A673 (cell line): ENCODE measurements at regions not wholly inside any gene's neighbourhood (a gene's known extent, or its start where the extent isn't known, plus 50 kb on each side); places are given as distances from the start of the nearest gene placed in this dataset.

Experiments used
- BruUV-seq: library from RNA; stranded (reverse); fragments of 400-500 nt; replicated peaks from 2 replicates; lab custom pipeline; 2021; lab: Mats Ljungman, UMichigan
- CTCF ChIA-PET: fragments of 300-600 bp; sonication (Branson Sonifier 250); formaldehyde crosslinking; loops from one replicate; lab custom pipeline; 2022; ENCODE audit warnings: antibody characterized with exemption; lab: Charles Lee
- POLR2A ChIA-PET: fragments of 300-600 bp; sonication (Branson Sonifier 250); formaldehyde crosslinking; loops from one replicate; lab custom pipeline; 2022; ENCODE audit warnings: antibody characterized with exemption; ENCODE audit not compliant: low non-redundant PET; lab: Charles Lee
- DNase-seq: peaks from one replicate; pipeline ENCODE4 v3.0.0-alpha.2; 2015; ENCODE audit warnings: low spot score
- H3K27ac ChIP-seq: fragments of 200-600 bp; sonication (generic); 2 replicates; pipeline ENCODE4 v1.5.1; 2016; ENCODE audit warnings: mixed run types, low read depth, mild to moderate bottlenecking, mixed read lengths, antibody characterized with exemption, low read length; ENCODE audit not compliant: poor library complexity, severe bottlenecking
- H3K27me3 ChIP-seq: fragments of 200-600 bp; sonication (generic); replicated peaks from 2 replicates; pipeline ENCODE4 v1.6.1; 2017; ENCODE audit warnings: mixed run types, low read depth, mild to moderate bottlenecking, mixed read lengths, antibody characterized with exemption, low read length; ENCODE audit not compliant: insufficient read depth, poor library complexity
- H3K36me3 ChIP-seq: fragments of 200-600 bp; sonication (generic); 2 replicates; pipeline ENCODE4 v1.6.1; 2016; ENCODE audit warnings: mixed run types, mild to moderate bottlenecking, mixed read lengths, antibody characterized with exemption, low read length; ENCODE audit not compliant: insufficient read depth, poor library complexity, severe bottlenecking
- H3K4me1 ChIP-seq: fragments of 200-600 bp; sonication (generic); 2 replicates; pipeline ENCODE4 v1.6.1; 2017; ENCODE audit warnings: mixed run types, mild to moderate bottlenecking, mixed read lengths, antibody characterized with exemption, low read length; ENCODE audit not compliant: insufficient read depth, poor library complexity, severe bottlenecking
- H3K4me3 ChIP-seq: fragments of 200-600 bp; sonication (generic); 2 replicates; pipeline ENCODE4 v1.5.1; 2016; ENCODE audit warnings: low read depth, mixed run types, mild to moderate bottlenecking, mixed read lengths, low read length; ENCODE audit not compliant: poor library complexity, severe bottlenecking
- H3K9me3 ChIP-seq: fragments of 200-600 bp; sonication (generic); 2 replicates; pipeline ENCODE4 v1.6.1; 2016; ENCODE audit warnings: mixed run types, low read depth, mild to moderate bottlenecking, mixed read lengths, antibody characterized with exemption, low read length; ENCODE audit not compliant: poor library complexity, severe bottlenecking
- EZH2 ChIP-seq: fragments of 200-600 bp; sonication (generic); IDR thresholded peaks from 2 replicates; pipeline ENCODE4 v1.6.1; 2017; ENCODE audit warnings: borderline replicate concordance, low read depth, mild to moderate bottlenecking, mixed read lengths, antibody characterized with exemption, low read length; ENCODE audit not compliant: poor library complexity, severe bottlenecking
- intact Hi-C: fragments of 100-400 bp; cut with micrococcal nuclease; formaldehyde crosslinking; loops from one replicate; pipeline ENCODE4 v1.10.0; 2022; ENCODE audit not compliant: unreplicated experiment
- TF ChIP-seq, protein P1 (sequence below): fragments of 300-800, 200-600 bp; sonication (generic); conservative IDR thresholded peaks from 2 replicates; pipeline ENCODE4 v1.5.1; 2017; ENCODE audit warnings: low read depth, mild to moderate bottlenecking, antibody characterized with exemption, low read length, moderate library complexity, mixed read lengths

DNA sequence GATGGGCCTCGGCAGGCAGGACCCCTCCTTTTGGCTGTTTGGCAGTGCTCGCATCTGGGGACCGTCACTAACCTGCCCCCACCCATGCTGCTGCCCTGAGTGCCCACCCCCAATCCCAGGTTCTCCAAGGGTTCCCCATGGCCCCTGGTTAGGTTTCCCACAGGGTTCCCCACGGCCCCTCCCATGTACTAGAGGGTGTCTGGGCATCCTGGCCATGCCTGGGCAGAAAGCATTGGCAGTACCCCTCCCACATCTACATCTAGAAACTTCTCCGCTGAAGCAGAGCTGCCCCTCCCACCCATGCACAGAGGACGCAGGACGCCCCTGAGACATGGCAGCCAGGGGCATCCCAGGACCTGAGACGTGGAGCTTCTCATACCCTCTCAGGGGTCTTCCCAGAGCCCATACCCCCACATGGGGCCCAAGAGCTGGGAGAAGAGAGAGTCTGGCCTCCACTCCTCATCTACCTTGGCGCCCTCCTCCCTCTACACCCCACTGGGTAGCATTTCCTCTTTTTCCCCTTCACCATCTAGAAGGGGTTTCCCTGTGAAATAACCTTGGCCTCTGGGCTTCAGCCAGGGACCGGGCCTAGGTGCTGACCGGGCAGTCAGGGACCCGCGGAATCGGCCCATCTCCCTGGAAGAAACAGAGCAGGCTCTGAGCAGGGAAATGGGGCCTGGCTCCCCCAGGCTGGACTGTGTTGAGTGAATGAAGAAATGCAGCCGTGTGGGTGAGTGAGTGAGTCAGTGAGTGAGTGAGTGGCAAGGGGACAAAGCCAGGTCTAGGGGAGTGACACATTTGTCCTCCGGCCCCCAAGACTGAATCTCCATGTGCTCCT is 987.3 kb downstream of the BRD1 start:
- Histone ChIP-seq H3K27ac (no peak overlapping the region), H3K27me3 (no peaks in the 10 kb centered on the region), H3K4me1 (no peaks in the 10 kb centered on the region), H3K4me3 (no peak overlapping the region), H3K36me3 (no peaks in the 10 kb centered on the region), H3K9me3 (no peaks in the 10 kb centered on the region)
- no peak for TF ChIP-seq EZH2
- TF ChIP-seq, protein P1, sequence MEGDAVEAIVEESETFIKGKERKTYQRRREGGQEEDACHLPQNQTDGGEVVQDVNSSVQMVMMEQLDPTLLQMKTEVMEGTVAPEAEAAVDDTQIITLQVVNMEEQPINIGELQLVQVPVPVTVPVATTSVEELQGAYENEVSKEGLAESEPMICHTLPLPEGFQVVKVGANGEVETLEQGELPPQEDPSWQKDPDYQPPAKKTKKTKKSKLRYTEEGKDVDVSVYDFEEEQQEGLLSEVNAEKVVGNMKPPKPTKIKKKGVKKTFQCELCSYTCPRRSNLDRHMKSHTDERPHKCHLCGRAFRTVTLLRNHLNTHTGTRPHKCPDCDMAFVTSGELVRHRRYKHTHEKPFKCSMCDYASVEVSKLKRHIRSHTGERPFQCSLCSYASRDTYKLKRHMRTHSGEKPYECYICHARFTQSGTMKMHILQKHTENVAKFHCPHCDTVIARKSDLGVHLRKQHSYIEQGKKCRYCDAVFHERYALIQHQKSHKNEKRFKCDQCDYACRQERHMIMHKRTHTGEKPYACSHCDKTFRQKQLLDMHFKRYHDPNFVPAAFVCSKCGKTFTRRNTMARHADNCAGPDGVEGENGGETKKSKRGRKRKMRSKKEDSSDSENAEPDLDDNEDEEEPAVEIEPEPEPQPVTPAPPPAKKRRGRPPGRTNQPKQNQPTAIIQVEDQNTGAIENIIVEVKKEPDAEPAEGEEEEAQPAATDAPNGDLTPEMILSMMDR: no peak
- intact Hi-C loops: no loop called here
- no peak for DNase-seq
- BruUV-seq: no TSS peak
- ChIA-PET CTCF (no interaction called here), POLR2A (no interaction called here)

DNA sequence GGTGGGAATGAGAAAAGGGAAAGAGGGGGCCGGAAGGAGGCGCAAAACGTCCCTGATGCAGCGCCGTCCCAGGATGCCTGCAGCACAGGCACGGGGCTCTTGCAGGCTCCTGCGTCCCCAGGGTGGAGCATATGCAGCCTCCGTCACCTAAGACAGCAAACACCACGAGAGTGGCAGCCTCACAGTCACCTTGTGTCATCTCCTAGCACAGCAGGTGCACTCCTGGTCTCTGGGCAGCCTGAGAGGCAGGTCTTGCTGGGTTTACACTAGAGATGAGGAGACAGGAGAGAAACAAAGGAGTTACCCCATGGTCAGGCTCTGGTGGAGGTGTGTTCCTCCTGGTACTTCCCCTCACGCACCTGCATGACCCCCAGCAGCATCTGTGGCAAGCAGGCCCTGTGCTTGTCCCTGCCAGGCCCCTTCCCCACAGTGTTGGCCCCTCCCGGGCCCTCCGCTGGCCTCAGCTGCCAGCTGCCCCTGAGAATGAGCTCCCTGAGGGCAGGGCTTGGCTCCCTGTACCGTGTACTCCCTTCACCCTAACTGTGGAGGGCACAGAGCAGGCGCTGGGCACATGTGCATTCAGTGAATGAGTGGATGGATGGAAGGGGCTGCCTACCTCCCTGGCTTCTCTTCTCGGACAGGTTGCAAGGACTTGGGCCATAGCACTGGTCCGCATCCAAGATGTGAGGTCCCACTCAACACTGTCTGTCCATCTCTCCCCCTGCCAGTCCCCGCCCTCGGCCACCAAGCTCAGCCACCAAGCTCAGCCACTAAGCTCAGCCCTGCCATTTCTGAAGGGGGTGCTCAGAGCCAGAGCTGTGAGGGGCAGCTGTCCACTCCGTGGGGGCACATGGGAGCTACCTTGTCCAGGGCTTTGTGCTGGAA is 988.6 kb downstream of the BRD1 start:
- POLR2A ChIA-PET: no interaction called here
- Histone ChIP-seq H3K27me3 (no peaks in the 10 kb centered on the region), H3K9me3 (no peaks in the 10 kb centered on the region), H3K4me3 (no peak overlapping the region), H3K36me3 (no peaks in the 10 kb centered on the region), H3K27ac (no peak overlapping the region), H3K4me1 (no peaks in the 10 kb centered on the region)
- no TSS peak for BruUV-seq
- intact Hi-C loops: no loop called here
- CTCF ChIA-PET: no interaction called here
- no peak for DNase-seq
- TF ChIP-seq, protein P1: no peak
- no peak for TF ChIP-seq EZH2

DNA sequence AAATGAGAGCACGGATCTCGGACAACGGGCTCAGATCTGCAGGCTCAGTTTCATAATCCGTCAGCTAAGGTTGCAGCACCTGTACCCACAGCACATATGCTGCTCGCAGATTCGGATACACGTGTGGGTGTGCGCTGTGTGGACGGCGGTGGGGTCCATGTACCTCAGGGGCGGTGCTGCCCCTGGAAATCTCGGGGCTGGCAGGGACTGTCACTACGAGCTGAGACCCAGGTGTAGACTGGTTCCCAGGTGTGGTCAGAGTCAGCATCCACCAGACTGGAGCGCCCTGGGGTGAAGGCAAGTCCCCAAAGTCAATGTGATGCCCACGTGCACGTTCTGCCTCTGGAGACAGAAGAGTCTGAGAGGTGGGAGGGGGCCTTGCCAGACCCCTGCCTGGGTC is 989.3 kb downstream of the BRD1 start:
- Histone ChIP-seq H3K9me3 (no peaks in the 10 kb centered on the region), H3K27ac (no peak overlapping the region), H3K36me3 (no peaks in the 10 kb centered on the region), H3K27me3 (no peaks in the 10 kb centered on the region), H3K4me1 (no peaks in the 10 kb centered on the region), H3K4me3 (no peak overlapping the region)
- ChIA-PET CTCF (no interaction called here), POLR2A (no interaction called here)
- intact Hi-C loops: no loop called here
- BruUV-seq: no TSS peak
- TF ChIP-seq, protein P1: no peak
- no peak for TF ChIP-seq EZH2
- no peak for DNase-seq
